ENCODE measurements at regions not wholly inside any gene's neighbourhood (a gene's known extent, or its start where the extent isn't known, plus 50 kb on each side); places are given as distances from the start of the nearest gene placed in this dataset.

DNA sequence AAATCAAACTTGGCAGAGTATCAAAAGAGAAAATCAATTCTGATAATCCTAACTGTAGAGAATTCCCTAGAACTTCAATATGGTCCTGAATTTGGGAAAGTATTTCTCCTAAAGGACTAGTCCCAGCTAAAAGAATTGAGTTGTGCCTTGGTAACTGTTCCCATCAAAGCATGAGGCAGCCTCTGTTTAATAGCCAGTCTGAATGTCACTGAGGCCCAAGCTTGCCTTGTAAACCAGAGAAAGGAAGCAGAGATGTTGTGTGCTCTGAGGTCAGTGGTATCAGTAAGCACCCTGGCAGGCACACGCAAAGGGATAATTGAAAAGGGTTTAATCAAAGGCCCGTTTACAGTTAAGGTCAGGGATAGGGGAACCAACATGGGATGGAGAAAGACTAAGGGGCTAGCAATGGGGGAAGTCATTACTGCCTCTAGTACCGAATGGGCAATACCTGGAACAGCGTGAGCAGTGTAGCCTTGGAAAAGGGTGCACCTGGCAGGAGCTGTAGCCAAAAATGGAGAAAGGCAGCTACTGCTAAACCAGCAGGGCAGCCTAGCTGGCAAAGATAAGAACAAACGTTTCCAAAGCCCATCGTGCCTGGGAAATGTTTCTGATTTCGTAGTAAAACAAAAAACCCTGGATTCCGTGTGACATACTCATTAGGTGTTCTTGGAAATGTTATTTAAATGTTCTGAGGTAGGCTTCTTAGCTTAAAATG is 635.5 kb downstream of the PLPP3 start:
- Histone ChIP-seq H3K79me2 (ENCODE audit: insufficient read depth, low read length) (no peaks in the 10 kb centered on the region), H3K9me3 (ENCODE audit: control insufficient read depth, low read depth, low read length) (no peaks in the 10 kb centered on the region), H2BK5ac (ENCODE audit: insufficient read length, low read length) (no peak overlapping the region), H4K91ac (ENCODE audit: insufficient read length, low read depth, low read length) (no peak overlapping the region), H3K56ac (ENCODE audit: insufficient read length, low read depth, low read length) (no peak overlapping the region), H3K23ac (ENCODE audit: insufficient read length, low read depth, low read length) (no peak overlapping the region), H2BK120ac (ENCODE audit: low read depth, low read length, poor library complexity, severe bottlenecking) (no peak overlapping the region), H4K8ac (replicated peaks; ENCODE audit: insufficient read length, low read depth, low read length) (no peak overlapping the region), H2BK15ac (ENCODE audit: low read depth, low read length) (no peak overlapping the region), H3T11ph (ENCODE audit: low read length) (no peak overlapping the region), H3K27me3 (ENCODE audit: insufficient read depth, low read length) (no peaks in the 10 kb centered on the region), H2BK20ac (ENCODE audit: low read depth, low read length, poor library complexity, severe bottlenecking) (no peak overlapping the region), H3K9ac (ENCODE audit: extremely low read depth, insufficient read length, low read length) (no peak overlapping the region), H3K4ac (ENCODE audit: low read depth, low read length) (no peak overlapping the region), H3K27ac (ENCODE audit: insufficient read length, low read depth, low read length) (no peak overlapping the region), H3K4me1 (ENCODE audit: insufficient read depth, low read length) (no peaks in the 10 kb centered on the region), H2BK12ac (ENCODE audit: insufficient read length, low read depth, low read length) (no peak overlapping the region), H3K79me1 (ENCODE audit: insufficient read depth, low read depth, low read length, poor library complexity, severe bottlenecking) (no peaks in the 10 kb centered on the region), H4K20me1 (ENCODE audit: control insufficient read depth, insufficient read depth, insufficient read length) (no peaks in the 10 kb centered on the region), H3K18ac (ENCODE audit: insufficient read length, low read depth, low read length) (no peak overlapping the region), H3K14ac (ENCODE audit: insufficient read depth, low read length) (no peak overlapping the region), H2AK5ac (ENCODE audit: insufficient read length, low read length) (no peak overlapping the region), H4K5ac (ENCODE audit: insufficient read length, low read depth, low read length) (no peak overlapping the region), H3K23me2 (ENCODE audit: insufficient read length, low read depth, low read length, poor library complexity, severe bottlenecking) (no peaks in the 10 kb centered on the region), H3K4me2 (ENCODE audit: insufficient read depth, insufficient read length, low read length) (no peak overlapping the region), H2AFZ (ENCODE audit: low read length) (no peak overlapping the region)
- WGBS (ENCODE audit: extremely low coverage, insufficient read length, low lambda C conversion rate) = no CpG with 5 or more reads among the region's 8 CpGs
- no peak for DNase-seq
- no peaks in the 10 kb centered on the region for H3K27me3 Mint-ChIP-seq (ENCODE audit: low read depth)
- no peaks in the 10 kb centered on the region for H3K9me3 Mint-ChIP-seq
- H3K36me3 Mint-ChIP-seq (ENCODE audit: insufficient read depth in 1 of 3, low read depth in 3 of 3) = no peaks in the 10 kb centered on the region
- TF ChIP-seq, protein P1, sequence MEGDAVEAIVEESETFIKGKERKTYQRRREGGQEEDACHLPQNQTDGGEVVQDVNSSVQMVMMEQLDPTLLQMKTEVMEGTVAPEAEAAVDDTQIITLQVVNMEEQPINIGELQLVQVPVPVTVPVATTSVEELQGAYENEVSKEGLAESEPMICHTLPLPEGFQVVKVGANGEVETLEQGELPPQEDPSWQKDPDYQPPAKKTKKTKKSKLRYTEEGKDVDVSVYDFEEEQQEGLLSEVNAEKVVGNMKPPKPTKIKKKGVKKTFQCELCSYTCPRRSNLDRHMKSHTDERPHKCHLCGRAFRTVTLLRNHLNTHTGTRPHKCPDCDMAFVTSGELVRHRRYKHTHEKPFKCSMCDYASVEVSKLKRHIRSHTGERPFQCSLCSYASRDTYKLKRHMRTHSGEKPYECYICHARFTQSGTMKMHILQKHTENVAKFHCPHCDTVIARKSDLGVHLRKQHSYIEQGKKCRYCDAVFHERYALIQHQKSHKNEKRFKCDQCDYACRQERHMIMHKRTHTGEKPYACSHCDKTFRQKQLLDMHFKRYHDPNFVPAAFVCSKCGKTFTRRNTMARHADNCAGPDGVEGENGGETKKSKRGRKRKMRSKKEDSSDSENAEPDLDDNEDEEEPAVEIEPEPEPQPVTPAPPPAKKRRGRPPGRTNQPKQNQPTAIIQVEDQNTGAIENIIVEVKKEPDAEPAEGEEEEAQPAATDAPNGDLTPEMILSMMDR (conservative IDR thresholded peaks at IDR 0.05) = no peak
- no peak overlapping the region for H3K4me3 Mint-ChIP-seq
- no peak overlapping the region for H3K27ac Mint-ChIP-seq
- H3K4me1 Mint-ChIP-seq = no peaks in the 10 kb centered on the region

Data from H9 (cell line).